PC-3 (cell line): ENCODE measurements at regions not wholly inside any gene's neighbourhood (a gene's known extent, or its start where the extent isn't known, plus 50 kb on each side); places are given as distances from the start of the nearest gene placed in this dataset.

Experiments
- ATAC-seq: fragments of 200-7000 bp; cut with Tn5 transposase; 2 replicates; pipeline ENCODE4 v1.9.1; 2020; ENCODE audit warnings: mild to moderate bottlenecking, moderate library complexity
- BruUV-seq: library from RNA; stranded (reverse); fragments of 400-500 nt; replicated peaks from 2 replicates; lab custom pipeline; 2021; lab: Mats Ljungman, UMichigan
- CTCF ChIA-PET: fragments of 300-600 bp; sonication (Branson Sonifier 250); formaldehyde crosslinking; loops from one replicate; lab custom pipeline; 2022; ENCODE audit warnings: antibody characterized with exemption; lab: Charles Lee
- POLR2A ChIA-PET: fragments of 300-600 bp; sonication (Branson Sonifier 250); formaldehyde crosslinking; loops from one replicate; lab custom pipeline; 2022; ENCODE audit warnings: antibody characterized with exemption; ENCODE audit not compliant: unreplicated experiment; lab: Charles Lee
- DNase-seq: peaks from one replicate; pipeline ENCODE4 v3.0.0-alpha.2; 2015
- H2AFZ ChIP-seq: fragments of 300-600 bp; sonication (generic); 2 replicates; pipeline ENCODE4 v1.6.0; 2016; ENCODE audit warnings: antibody characterized with exemption, low read length
- H3F3A ChIP-seq: fragments of 300-600 bp; sonication (generic); one replicate; pipeline ENCODE4 v1.6.0; 2017; ENCODE audit warnings: antibody characterized with exemption, low read length, control low read depth, mild to moderate bottlenecking; ENCODE audit not compliant: unreplicated experiment
- H3K27ac ChIP-seq: fragments of 300-600 bp; sonication (generic); 2 replicates; pipeline ENCODE4 v1.5.1; 2016; ENCODE audit warnings: mild to moderate bottlenecking, low read length
- H3K27me3 ChIP-seq: fragments of 300-600 bp; sonication (generic); 2 replicates; pipeline ENCODE4 v1.6.1; 2016; ENCODE audit warnings: low read length, mixed read lengths
- H3K36me3 ChIP-seq: fragments of 300-600 bp; sonication (generic); 2 replicates; pipeline ENCODE4 v1.6.1; 2016; ENCODE audit warnings: low read depth, mixed run types, low read length, mixed read lengths
- H3K4me1 ChIP-seq: fragments of 300-600 bp; sonication (generic); 2 replicates; pipeline ENCODE4 v1.5.1; 2016; ENCODE audit warnings: low read length; ENCODE audit not compliant: insufficient read depth
- H3K4me2 ChIP-seq: fragments of 300-600 bp; sonication (generic); 2 replicates; pipeline ENCODE4 v1.6.0; 2016; ENCODE audit warnings: low read length
- H3K4me3 ChIP-seq: fragments of 300-600 bp; sonication (generic); 2 replicates; pipeline ENCODE4 v1.5.1; 2016; ENCODE audit warnings: mild to moderate bottlenecking, low read length, mixed read lengths
- H3K79me2 ChIP-seq: fragments of 300-600 bp; sonication (generic); 2 replicates; pipeline ENCODE4 v1.6.1; 2017; ENCODE audit warnings: low read length, mixed read lengths
- H3K9ac ChIP-seq: fragments of 300-600 bp; sonication (generic); 2 replicates; pipeline ENCODE4 v1.6.0; 2016; ENCODE audit warnings: mild to moderate bottlenecking, low read length
- H3K9me2 ChIP-seq: fragments of 300-600 bp; sonication (generic); replicated peaks from 2 replicates; pipeline ENCODE4 v1.6.1; 2016; ENCODE audit warnings: mixed run types, low read length, mixed read lengths
- H3K9me3 ChIP-seq: fragments of 300-600 bp; sonication (generic); 2 replicates; pipeline ENCODE4 v1.6.1; 2016; ENCODE audit warnings: low read length, mixed read lengths
- H4K20me1 ChIP-seq: fragments of 300-600 bp; sonication (generic); 2 replicates; pipeline ENCODE4 v1.6.1; 2016; ENCODE audit warnings: low read length, mixed read lengths
- EZH2 ChIP-seq: fragments of 300-600 bp; sonication (generic); IDR thresholded peaks from one replicate; pipeline ENCODE4 v1.6.1; 2017; ENCODE audit warnings: antibody characterized with exemption, mild to moderate bottlenecking, low read length; ENCODE audit not compliant: unreplicated experiment
- EZH2phosphoT487 ChIP-seq: fragments of 300-600 bp; sonication (generic); IDR thresholded peaks from 2 replicates; pipeline ENCODE4 v1.6.1; 2018; ENCODE audit warnings: mild to moderate bottlenecking, antibody characterized with exemption, low read length, borderline replicate concordance
- intact Hi-C: fragments of 100-400 bp; cut with micrococcal nuclease; formaldehyde crosslinking; loops from 2 replicates; pipeline ENCODE4 v1.9.0; 2023
- TF ChIP-seq, protein P1 (sequence below): fragments of 300-600 bp; sonication (generic); conservative IDR thresholded peaks from 2 replicates; pipeline ENCODE4 v1.5.1; 2017; ENCODE audit warnings: antibody characterized with exemption, low read depth, mild to moderate bottlenecking, low read length

DNA sequence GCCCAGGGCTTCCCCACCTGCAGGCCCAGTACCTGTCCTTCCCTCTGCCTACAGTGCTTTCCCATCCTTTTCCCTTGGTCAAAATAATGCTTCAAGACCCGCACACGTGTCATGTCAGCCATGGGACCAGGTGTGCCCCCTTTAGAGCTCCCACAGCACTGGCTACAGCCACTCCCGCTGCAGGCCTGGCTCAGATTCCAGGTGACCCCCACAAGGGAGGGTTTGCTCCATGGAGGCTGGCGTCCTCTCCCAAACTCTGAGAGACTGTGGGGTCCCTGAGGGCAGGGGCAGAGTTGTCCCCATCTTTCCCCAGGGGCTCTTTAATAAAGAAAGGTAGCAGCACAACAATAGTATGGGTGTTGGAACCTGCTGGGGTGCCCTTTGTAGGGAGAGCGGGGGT is 66.4 kb upstream of the RUNX3 start:
- no peaks in the 10 kb centered on the region for H4K20me1 ChIP-seq
- H2AFZ ChIP-seq = no peak overlapping the region
- no peaks in the 10 kb centered on the region for H3K36me3 ChIP-seq
- no peaks in the 10 kb centered on the region for H3K9me2 ChIP-seq
- H3K27me3 ChIP-seq = peaks cover 19% of the 10 kb centered on the region
- H3K27ac ChIP-seq = no peak overlapping the region
- ChIA-PET CTCF (no interaction called here), POLR2A (no interaction called here)
- TF ChIP-seq EZH2 = no peak
- TF ChIP-seq EZH2phosphoT487 = no peak
- TF ChIP-seq, protein P1, sequence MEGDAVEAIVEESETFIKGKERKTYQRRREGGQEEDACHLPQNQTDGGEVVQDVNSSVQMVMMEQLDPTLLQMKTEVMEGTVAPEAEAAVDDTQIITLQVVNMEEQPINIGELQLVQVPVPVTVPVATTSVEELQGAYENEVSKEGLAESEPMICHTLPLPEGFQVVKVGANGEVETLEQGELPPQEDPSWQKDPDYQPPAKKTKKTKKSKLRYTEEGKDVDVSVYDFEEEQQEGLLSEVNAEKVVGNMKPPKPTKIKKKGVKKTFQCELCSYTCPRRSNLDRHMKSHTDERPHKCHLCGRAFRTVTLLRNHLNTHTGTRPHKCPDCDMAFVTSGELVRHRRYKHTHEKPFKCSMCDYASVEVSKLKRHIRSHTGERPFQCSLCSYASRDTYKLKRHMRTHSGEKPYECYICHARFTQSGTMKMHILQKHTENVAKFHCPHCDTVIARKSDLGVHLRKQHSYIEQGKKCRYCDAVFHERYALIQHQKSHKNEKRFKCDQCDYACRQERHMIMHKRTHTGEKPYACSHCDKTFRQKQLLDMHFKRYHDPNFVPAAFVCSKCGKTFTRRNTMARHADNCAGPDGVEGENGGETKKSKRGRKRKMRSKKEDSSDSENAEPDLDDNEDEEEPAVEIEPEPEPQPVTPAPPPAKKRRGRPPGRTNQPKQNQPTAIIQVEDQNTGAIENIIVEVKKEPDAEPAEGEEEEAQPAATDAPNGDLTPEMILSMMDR = no peak
- H3F3A ChIP-seq = no peaks in the 10 kb centered on the region
- no peak overlapping the region for H3K4me3 ChIP-seq
- no peaks in the 10 kb centered on the region for H3K9me3 ChIP-seq
- H3K79me2 ChIP-seq = no peaks in the 10 kb centered on the region
- intact Hi-C loops = no loop called here
- H3K4me1 ChIP-seq = no peaks in the 10 kb centered on the region
- ATAC-seq (no peak), DNase-seq (no peak)
- H3K9ac ChIP-seq = no peak overlapping the region
- no peak overlapping the region for H3K4me2 ChIP-seq
- BruUV-seq = no TSS peak

DNA sequence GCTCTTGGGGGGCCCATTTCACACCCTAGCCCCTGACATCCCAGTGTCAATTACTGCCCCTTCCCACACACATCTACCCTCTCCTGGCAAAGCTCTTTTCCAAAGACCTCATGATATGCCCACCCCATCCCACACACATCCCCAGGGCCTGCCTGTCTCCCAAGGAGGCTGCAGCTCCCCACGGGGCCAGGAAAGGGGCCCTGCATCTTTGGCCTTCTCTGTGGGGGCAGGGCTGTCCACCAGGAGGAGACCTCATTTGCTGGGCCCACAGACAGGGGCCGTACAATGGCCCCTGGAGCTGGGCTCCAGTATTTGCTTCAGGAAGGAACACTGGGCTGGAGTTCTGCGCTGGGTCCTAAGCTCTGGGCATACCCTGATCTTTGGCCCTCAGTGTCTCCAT is 65.6 kb upstream of the RUNX3 start:
- Histone ChIP-seq H3K27ac (no peak overlapping the region), H2AFZ (no peak overlapping the region), H3K27me3 (peaks cover 27% of the 10 kb centered on the region), H3K79me2 (no peaks in the 10 kb centered on the region), H3K9ac (no peak overlapping the region), H4K20me1 (no peaks in the 10 kb centered on the region), H3K4me3 (no peak overlapping the region), H3K4me2 (no peak overlapping the region), H3K9me3 (no peaks in the 10 kb centered on the region), H3F3A (no peaks in the 10 kb centered on the region), H3K9me2 (no peaks in the 10 kb centered on the region), H3K4me1 (no peaks in the 10 kb centered on the region), H3K36me3 (no peaks in the 10 kb centered on the region)
- POLR2A ChIA-PET = no interaction called here
- DNase-seq (no peak), ATAC-seq (no peak)
- BruUV-seq = no TSS peak
- CTCF ChIA-PET = no interaction called here
- intact Hi-C loops = no loop called here
- TF ChIP-seq EZH2phosphoT487 (no peak), EZH2 (no peak)
- TF ChIP-seq, protein P1 = no peak

DNA sequence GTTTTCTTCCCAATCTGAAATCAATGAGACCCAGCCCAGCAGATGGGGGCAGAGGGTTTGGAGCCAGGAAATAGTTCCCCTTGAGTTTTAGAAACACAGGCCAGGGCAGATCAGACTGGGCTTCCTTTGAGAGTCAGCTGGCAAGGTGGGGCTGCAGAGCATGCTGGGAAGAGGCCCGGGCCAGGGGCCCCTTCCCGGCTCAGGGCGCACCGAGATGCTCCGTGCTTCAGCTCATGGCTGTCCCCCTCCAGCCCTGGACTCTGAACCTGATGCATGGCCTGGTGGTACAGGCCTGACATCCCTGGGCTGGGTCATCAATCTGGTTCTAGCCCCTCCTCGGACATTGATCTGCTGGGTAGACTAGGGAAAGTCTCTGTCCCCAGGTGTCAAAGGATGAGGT is 65.1 kb upstream of the RUNX3 start:
- Histone ChIP-seq H2AFZ (no peak overlapping the region), H3K4me1 (no peaks in the 10 kb centered on the region), H3K4me2 (no peak overlapping the region), H3F3A (no peaks in the 10 kb centered on the region), H3K27ac (no peak overlapping the region), H3K27me3 (peaks cover 33% of the 10 kb centered on the region), H3K79me2 (no peaks in the 10 kb centered on the region), H3K9me2 (no peaks in the 10 kb centered on the region), H3K9ac (no peak overlapping the region), H3K4me3 (no peak overlapping the region), H3K9me3 (no peaks in the 10 kb centered on the region), H4K20me1 (no peaks in the 10 kb centered on the region), H3K36me3 (no peaks in the 10 kb centered on the region)
- TF ChIP-seq EZH2phosphoT487 (no peak), EZH2 (no peak)
- TF ChIP-seq, protein P1 = no peak
- CTCF ChIA-PET = no interaction called here
- no TSS peak for BruUV-seq
- POLR2A ChIA-PET = no interaction called here
- no peak for ATAC-seq
- intact Hi-C loops = no loop called here
- DNase-seq = no peak
